Esophagus squamous epithelium (tissue), 5 donors: ENCODE measurements at regions not wholly inside any gene's neighbourhood (a gene's known extent, or its start where the extent isn't known, plus 50 kb on each side); places are given as distances from the start of the nearest gene placed in this dataset.

ENCODE experiments used
- DNase-seq: peaks from one replicate; lab custom pipeline; 2025; lab: John Stamatoyannopoulos, UW
- H3K27ac ChIP-seq, 4 donors: fragments of 200-600 bp; sonication (generic); one replicate each; pipeline ENCODE4 v1.5.1; 2016 to 2019; ENCODE audit warnings: mild to moderate bottlenecking in 1 of 4
- H3K27me3 ChIP-seq, 4 donors: fragments of 200-600 bp; sonication (generic); 1 replicate in 3 of 4; 2 replicates in 1 of 4; pipeline versions ENCODE4 v1.5.1 to v1.6.0; 2017 to 2021; ENCODE audit warnings: antibody characterized with exemption in 1 of 4
- H3K36me3 ChIP-seq, 3 donors: fragments of 200-600 bp; sonication (generic); one replicate each; pipeline ENCODE4 v1.5.1; 2016 to 2019
- H3K4me1 ChIP-seq, 3 donors: fragments of 200-600 bp; sonication (generic); one replicate each; pipeline ENCODE4 v1.5.1; 2017 to 2019
- H3K4me3 ChIP-seq, 4 donors: fragments of 200-600 bp; sonication (generic); 1 replicate in 3 of 4; 2 replicates in 1 of 4; pipeline ENCODE4 v1.5.1; 2016 to 2019; ENCODE audit warnings: mild to moderate bottlenecking in 2 of 4, moderate library complexity in 1 of 4
- H3K9me3 ChIP-seq, 3 donors: fragments of 200-600 bp; sonication (generic); one replicate each; pipeline ENCODE4 v1.5.1; 2016 to 2019
- CTCF ChIP-seq, 6 experiments: fragments of 450-650 bp in 4 of 6; fragments of 200-600 bp in 2 of 6; sonication (generic) in 2 of 6; IDR thresholded peaks; one replicate each; pipeline ENCODE4 v1.5.1; 2016 to 2019; ENCODE audit warnings: antibody characterized with exemption in 6 of 6, mild to moderate bottlenecking in 4 of 6, moderate library complexity in 4 of 6
- POLR2A ChIP-seq, 4 donors: fragments of 450-650 bp; IDR thresholded peaks; one replicate each; pipeline ENCODE4 v1.6.1; 2017; ENCODE audit warnings: antibody characterized with exemption in 4 of 4, mild to moderate bottlenecking in 4 of 4, moderate library complexity in 3 of 4
- WGBS, 2 donors: methylation state at CpG; one replicate each; pipeline ENCODE4 v1.1.5; 2018; 5-methylcytosine and 5-hydroxymethylcytosine counted together
- intact Hi-C: fragments of 100-400 bp; cut with DNase I; formaldehyde crosslinking; loops from one replicate; pipeline ENCODE4 v1.15.0; 2022
- donor health status: DM: yes; HTN: yes; CAD: no.

- H3K4me1 ChIP-seq, result no peaks in the 10 kb centered on the region
- WGBS, 2 donors, result 84% methylated on average over 5 of the region's 5 CpGs
- no peak overlapping the region for H3K4me3 ChIP-seq
- H3K27ac ChIP-seq, result no peak overlapping the region
- intact Hi-C loops, result no loop called here
- TF ChIP-seq POLR2A (IDR thresholded peaks at IDR 0.05) (no peak), CTCF (IDR thresholded peaks at IDR 0.05) (no peak)
- no peaks in the 10 kb centered on the region for H3K36me3 ChIP-seq
- H3K27me3 ChIP-seq, result no peaks in the 10 kb centered on the region
- no peak for DNase-seq
- peaks cover 0 to 7% (median 0%) of the 10 kb centered on the region in 3 donors for H3K9me3 ChIP-seq
Measured at GRCh38 chr10:2053805-2054204, 316.5 kb upstream of the ADARB2 start.

GRCh38 chr10:2051108-2051507, 313.8 kb upstream of the ADARB2 start:
- H3K9me3 ChIP-seq, result peaks cover 0 to 7% (median 0%) of the 10 kb centered on the region in 3 donors

GRCh38 chr10:2049560-2049959, 312.2 kb upstream of the ADARB2 start:
- no peak for DNase-seq
- H3K36me3 ChIP-seq, result no peaks in the 10 kb centered on the region
- H3K27ac ChIP-seq, result no peak overlapping the region
- no peaks in the 10 kb centered on the region for H3K4me1 ChIP-seq
- peaks cover 0 to 7% (median 0%) of the 10 kb centered on the region in 3 donors for H3K9me3 ChIP-seq
- intact Hi-C loops, result no loop called here
- TF ChIP-seq POLR2A (IDR thresholded peaks at IDR 0.05) (no peak), CTCF (IDR thresholded peaks at IDR 0.05) (no peak)
- no peaks in the 10 kb centered on the region for H3K27me3 ChIP-seq
- H3K4me3 ChIP-seq, result no peak overlapping the region

More at GRCh38 chr10:2051108-2051507, 313.8 kb upstream of the ADARB2 start:
- 76 to 85% methylated on average over 6 to 7 of the region's 7 CpGs for WGBS, 2 donors
- intact Hi-C loops, result no loop called here
- DNase-seq, result no peak
- Histone ChIP-seq H3K4me3 (no peak overlapping the region), H3K27me3 (no peaks in the 10 kb centered on the region), H3K27ac (no peak overlapping the region), H3K36me3 (no peaks in the 10 kb centered on the region), H3K4me1 (no peaks in the 10 kb centered on the region)
- TF ChIP-seq CTCF (IDR thresholded peaks at IDR 0.05), result no peak
- no peak for TF ChIP-seq POLR2A (IDR thresholded peaks at IDR 0.05)

- TF ChIP-seq POLR2A (IDR thresholded peaks at IDR 0.05) (no peak), CTCF (IDR thresholded peaks at IDR 0.05) (no peak)
- H3K36me3 ChIP-seq, result no peaks in the 10 kb centered on the region
- no peak for DNase-seq
- intact Hi-C loops, result no loop called here
- no peaks in the 10 kb centered on the region for H3K27me3 ChIP-seq
- 47 to 48% methylated on average over 5 of the region's 5 CpGs for WGBS, 2 donors
- H3K4me3 ChIP-seq, result no peak overlapping the region
- no peaks in the 10 kb centered on the region for H3K4me1 ChIP-seq
- H3K27ac ChIP-seq, result no peak overlapping the region
- H3K9me3 ChIP-seq, result peaks cover 0 to 7% (median 0%) of the 10 kb centered on the region in 3 donors
Measured at GRCh38 chr10:2048337-2048973, 311.1 kb upstream of the ADARB2 start.

GRCh38 chr10:2047679-2048078, 310.4 kb upstream of the ADARB2 start:
- Histone ChIP-seq H3K4me1 (no peaks in the 10 kb centered on the region), H3K36me3 (no peaks in the 10 kb centered on the region), H3K9me3 (peaks cover 0 to 7% (median 0%) of the 10 kb centered on the region in 3 donors), H3K27ac (no peak overlapping the region), H3K4me3 (no peak overlapping the region), H3K27me3 (no peaks in the 10 kb centered on the region)
- 68 to 73% methylated on average over 3 of the region's 3 CpGs for WGBS, 2 donors
- TF ChIP-seq CTCF (IDR thresholded peaks at IDR 0.05) (no peak), POLR2A (IDR thresholded peaks at IDR 0.05) (no peak)
- DNase-seq, result no peak
- intact Hi-C loops, result no loop called here
